ENCODE measurements at regions not wholly inside any gene's neighbourhood (a gene's known extent, or its start where the extent isn't known, plus 50 kb on each side); places are given as distances from the start of the nearest gene placed in this dataset.

DNA sequence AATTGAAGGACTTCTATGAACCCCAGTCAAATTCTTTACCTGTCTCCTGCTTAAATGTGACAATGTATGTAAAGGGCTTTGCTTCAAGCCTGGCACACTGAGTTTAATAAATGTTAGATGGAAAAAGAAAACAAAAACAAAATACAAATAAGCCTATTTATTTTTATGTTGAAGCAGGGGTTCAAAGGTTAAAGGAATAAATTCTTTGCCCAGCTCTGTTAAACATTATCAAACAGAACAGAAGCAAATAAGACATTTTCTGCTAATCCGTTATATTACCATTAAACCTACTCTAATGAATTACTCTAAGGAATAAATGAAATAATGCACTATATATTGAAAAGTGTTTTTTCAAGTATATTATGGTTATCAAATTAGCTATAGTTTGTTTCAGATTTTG lies 182.5 kb upstream of the CEP162 start:
- ATAC-seq (ENCODE audit: insufficient number of reproducible peaks, low FRiP score, low read depth), result no peak
- Histone ChIP-seq H3K4me1 (ENCODE audit: control insufficient read depth in 1 of 2, low read depth in 2 of 2) (peaks cover 0 to 30% of the 10 kb centered on the region in 2 donors), H3K36me3 (no peaks in the 10 kb centered on the region), H3K27me3 (replicated peaks; ENCODE audit: insufficient read depth) (no peaks in the 10 kb centered on the region), H3K4me3 (no peak overlapping the region), H3K9me3 (no peaks in the 10 kb centered on the region), H3K27ac (no peak overlapping the region)
- DNase-seq (ENCODE audit: low spot score), result no peak
- TF ChIP-seq, protein P1, sequence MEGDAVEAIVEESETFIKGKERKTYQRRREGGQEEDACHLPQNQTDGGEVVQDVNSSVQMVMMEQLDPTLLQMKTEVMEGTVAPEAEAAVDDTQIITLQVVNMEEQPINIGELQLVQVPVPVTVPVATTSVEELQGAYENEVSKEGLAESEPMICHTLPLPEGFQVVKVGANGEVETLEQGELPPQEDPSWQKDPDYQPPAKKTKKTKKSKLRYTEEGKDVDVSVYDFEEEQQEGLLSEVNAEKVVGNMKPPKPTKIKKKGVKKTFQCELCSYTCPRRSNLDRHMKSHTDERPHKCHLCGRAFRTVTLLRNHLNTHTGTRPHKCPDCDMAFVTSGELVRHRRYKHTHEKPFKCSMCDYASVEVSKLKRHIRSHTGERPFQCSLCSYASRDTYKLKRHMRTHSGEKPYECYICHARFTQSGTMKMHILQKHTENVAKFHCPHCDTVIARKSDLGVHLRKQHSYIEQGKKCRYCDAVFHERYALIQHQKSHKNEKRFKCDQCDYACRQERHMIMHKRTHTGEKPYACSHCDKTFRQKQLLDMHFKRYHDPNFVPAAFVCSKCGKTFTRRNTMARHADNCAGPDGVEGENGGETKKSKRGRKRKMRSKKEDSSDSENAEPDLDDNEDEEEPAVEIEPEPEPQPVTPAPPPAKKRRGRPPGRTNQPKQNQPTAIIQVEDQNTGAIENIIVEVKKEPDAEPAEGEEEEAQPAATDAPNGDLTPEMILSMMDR (IDR thresholded peaks at IDR 0.05), result no peak

DNA sequence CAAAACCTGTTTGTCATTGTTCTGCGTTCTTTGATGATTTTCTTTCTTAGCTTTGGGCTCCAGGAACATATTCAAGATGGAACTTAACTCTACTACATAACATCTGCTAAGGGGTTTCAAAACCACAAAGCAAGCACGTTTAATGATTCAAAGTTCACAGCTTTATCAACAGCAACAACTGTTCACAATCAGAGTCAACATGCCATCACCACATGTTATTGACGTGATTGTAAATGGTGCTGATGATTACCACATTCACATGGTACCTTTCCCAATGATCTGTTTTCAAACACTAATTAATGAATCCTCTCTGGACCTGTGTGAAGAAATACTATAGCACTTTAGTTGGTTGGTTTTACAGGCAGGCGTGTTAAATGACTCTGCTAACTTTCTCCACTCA lies 180.6 kb upstream of the CEP162 start:
- ATAC-seq (ENCODE audit: insufficient number of reproducible peaks, low FRiP score, low read depth) (no peak), DNase-seq (ENCODE audit: low spot score) (no peak)
- H3K4me3 ChIP-seq, result no peak overlapping the region
- no peak overlapping the region for H3K27ac ChIP-seq
- no peaks in the 10 kb centered on the region for H3K9me3 ChIP-seq
- no peaks in the 10 kb centered on the region for H3K27me3 ChIP-seq (replicated peaks; ENCODE audit: insufficient read depth)
- TF ChIP-seq, protein P1 (IDR thresholded peaks at IDR 0.05), result no peak
- no peaks in the 10 kb centered on the region for H3K36me3 ChIP-seq
- H3K4me1 ChIP-seq (ENCODE audit: control insufficient read depth in 1 of 2, low read depth in 2 of 2), result peaks cover 0 to 20% of the 10 kb centered on the region in 2 donors

DNA sequence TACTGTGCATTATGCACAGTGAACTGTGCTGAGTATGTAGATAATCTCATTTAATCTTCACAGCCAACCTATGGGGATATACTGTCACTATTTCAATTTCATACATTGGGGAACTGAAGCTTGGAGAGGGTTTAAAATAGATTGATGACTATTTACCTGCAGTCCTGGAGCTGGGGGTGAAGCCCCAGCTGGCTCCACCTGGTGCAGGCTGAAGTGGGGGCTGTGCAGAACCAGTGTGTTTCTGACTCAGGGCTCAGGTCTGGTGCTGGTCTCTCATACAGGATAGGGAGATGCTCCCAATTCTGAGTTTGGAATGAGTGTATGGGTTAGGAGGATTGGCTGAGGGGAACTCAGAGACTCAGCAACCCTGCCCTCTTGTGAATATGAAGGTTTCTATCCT lies 176.1 kb upstream of the CEP162 start:
- Histone ChIP-seq H3K4me1 (ENCODE audit: control insufficient read depth in 1 of 2, low read depth in 2 of 2) (no peaks in the 10 kb centered on the region), H3K9me3 (no peaks in the 10 kb centered on the region), H3K27ac (no peak overlapping the region), H3K27me3 (replicated peaks; ENCODE audit: insufficient read depth) (no peaks in the 10 kb centered on the region), H3K4me3 (no peak overlapping the region), H3K36me3 (no peaks in the 10 kb centered on the region)
- no peak for ATAC-seq (ENCODE audit: insufficient number of reproducible peaks, low FRiP score, low read depth)
- TF ChIP-seq, protein P1 (IDR thresholded peaks at IDR 0.05), result no peak
- no peak for DNase-seq (ENCODE audit: low spot score)

DNA sequence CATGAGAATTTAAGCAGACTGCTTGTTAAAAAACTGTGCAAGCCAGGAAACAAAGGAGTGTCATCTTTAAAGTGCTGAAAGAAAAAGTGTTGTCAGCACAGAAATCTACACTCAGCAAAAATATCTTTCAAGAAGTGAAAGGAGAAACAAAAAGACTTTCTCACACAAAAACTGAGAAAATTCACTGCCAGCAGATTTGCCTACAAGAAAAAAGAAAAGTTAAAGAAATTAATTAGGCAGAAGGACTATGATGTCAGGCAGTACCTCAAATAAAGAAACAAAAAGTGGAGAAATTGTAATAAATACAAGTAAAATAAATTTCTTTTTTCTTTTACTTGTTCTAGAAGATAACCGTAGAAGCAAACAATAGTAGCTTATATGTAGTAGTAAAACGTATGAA lies 171.6 kb upstream of the CEP162 start:
- Histone ChIP-seq H3K27ac (no peak overlapping the region), H3K4me1 (ENCODE audit: control insufficient read depth in 1 of 2, low read depth in 2 of 2) (no peaks in the 10 kb centered on the region), H3K36me3 (no peaks in the 10 kb centered on the region), H3K4me3 (no peak overlapping the region), H3K27me3 (replicated peaks; ENCODE audit: insufficient read depth) (no peaks in the 10 kb centered on the region), H3K9me3 (no peaks in the 10 kb centered on the region)
- ATAC-seq (ENCODE audit: insufficient number of reproducible peaks, low FRiP score, low read depth), result no peak
- DNase-seq (ENCODE audit: low spot score), result no peak
- TF ChIP-seq, protein P1 (IDR thresholded peaks at IDR 0.05), result no peak

DNA sequence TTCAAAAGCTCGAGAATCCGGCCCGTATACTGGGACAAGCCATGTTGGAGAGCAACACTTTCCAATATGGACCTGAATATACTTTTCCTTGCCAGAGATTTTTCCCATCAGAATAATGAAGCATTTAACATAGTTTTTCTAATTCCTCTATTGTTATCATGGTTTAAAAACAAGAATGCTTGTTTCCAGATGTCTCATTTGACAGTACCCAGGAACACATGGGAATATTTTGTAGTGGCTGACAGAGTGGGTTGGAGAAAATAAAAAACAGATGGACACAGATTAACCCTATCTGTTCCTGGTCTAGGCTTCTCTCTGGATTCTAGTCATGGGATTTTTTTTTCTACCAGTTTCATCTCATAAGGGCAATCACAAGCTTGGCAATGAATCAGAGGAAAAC lies 164.8 kb upstream of the CEP162 start:
- ATAC-seq (ENCODE audit: insufficient number of reproducible peaks, low FRiP score, low read depth), result no peak
- Histone ChIP-seq H3K27ac (no peak overlapping the region), H3K4me1 (ENCODE audit: control insufficient read depth in 1 of 2, low read depth in 2 of 2) (no peaks in the 10 kb centered on the region), H3K4me3 (no peak overlapping the region), H3K9me3 (no peaks in the 10 kb centered on the region), H3K36me3 (no peaks in the 10 kb centered on the region), H3K27me3 (replicated peaks; ENCODE audit: insufficient read depth) (no peaks in the 10 kb centered on the region)
- DNase-seq (ENCODE audit: low spot score), result no peak
- TF ChIP-seq, protein P1 (IDR thresholded peaks at IDR 0.05), result no peak

Data from thoracic aorta (tissue), 2 donors.